ENCODE measurements at regions not wholly inside any gene's neighbourhood (a gene's known extent, or its start where the extent isn't known, plus 50 kb on each side); places are given as distances from the start of the nearest gene placed in this dataset.

DNA sequence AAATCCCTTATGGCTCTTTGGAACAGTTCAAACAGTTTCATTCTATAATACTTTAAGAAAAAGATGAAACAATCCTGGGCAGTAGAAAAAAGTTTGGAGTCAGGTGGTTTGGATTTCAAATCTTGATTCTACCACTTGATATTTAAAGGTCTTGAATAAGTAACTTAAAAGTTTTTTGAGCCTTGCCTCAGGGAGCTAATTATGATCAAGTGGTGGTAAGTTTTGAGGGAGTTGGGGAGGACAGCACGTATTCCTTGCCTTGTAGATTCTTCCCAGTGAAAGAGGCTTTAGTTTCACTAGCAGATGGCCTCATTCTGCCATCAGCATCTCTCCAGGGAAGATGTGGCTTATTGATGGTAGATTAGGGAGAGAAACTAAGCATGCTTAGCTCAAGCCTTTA lies 168.4 kb upstream of the CSNK1A1L start:
- Histone ChIP-seq H3K4me1 (ENCODE audit: control insufficient read depth, insufficient read depth, low read length) (no peaks in the 10 kb centered on the region), H3K36me3 (ENCODE audit: insufficient read depth, low read length) (no peaks in the 10 kb centered on the region), H3K27me3 (ENCODE audit: control insufficient read depth, insufficient read depth, low read length) (no peaks in the 10 kb centered on the region), H3K9me3 (replicated peaks; ENCODE audit: low read length) (no peaks in the 10 kb centered on the region), H3K4me3 (ENCODE audit: low read length) (no peak overlapping the region), H3K4me2 (ENCODE audit: low read length) (no peak overlapping the region), H3K9ac (ENCODE audit: low read depth, low read length) (no peak overlapping the region)

DNA sequence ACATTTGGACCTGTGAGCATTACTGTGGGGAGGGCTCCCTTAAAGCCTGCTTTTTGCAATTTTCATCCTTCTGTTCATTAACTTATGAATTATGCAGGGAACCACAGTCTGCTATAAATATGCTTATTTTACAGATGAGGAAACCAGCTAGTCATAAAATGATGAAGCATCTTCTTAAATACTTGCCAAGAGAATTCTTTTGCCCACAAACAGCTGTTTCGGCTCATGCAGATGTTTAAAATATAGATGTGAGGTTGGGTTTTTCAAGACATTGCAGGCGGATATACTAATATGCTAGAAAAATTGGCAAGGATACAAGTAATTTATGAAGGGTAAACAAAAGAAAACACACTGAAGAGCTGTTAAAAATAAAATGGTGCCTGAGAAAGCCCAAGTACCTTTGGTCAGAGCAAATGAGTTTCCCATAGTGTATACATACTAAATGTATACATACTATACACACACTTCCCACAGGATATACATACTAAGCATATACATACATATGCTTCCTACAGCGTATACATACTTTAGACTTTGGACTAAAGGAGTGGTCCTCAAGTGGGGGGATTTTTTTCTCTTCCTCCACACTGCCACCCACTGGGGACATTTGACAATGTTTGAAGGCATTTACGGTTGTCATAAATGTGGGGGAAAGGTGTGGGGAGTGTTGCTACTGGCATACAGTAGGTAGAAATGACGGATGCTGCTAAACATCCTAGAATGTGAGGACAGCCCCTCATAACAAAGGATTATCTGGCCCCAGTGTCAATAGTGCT lies 164.9 kb upstream of the CSNK1A1L start:
- Histone ChIP-seq H3K4me2 (ENCODE audit: low read length) (no peak overlapping the region), H3K4me3 (ENCODE audit: low read length) (no peak overlapping the region), H3K27me3 (ENCODE audit: control insufficient read depth, insufficient read depth, low read length) (no peaks in the 10 kb centered on the region), H3K36me3 (ENCODE audit: insufficient read depth, low read length) (no peaks in the 10 kb centered on the region), H3K9ac (ENCODE audit: low read depth, low read length) (no peak overlapping the region), H3K4me1 (ENCODE audit: control insufficient read depth, insufficient read depth, low read length) (no peaks in the 10 kb centered on the region), H3K9me3 (replicated peaks; ENCODE audit: low read length) (no peaks in the 10 kb centered on the region)

DNA sequence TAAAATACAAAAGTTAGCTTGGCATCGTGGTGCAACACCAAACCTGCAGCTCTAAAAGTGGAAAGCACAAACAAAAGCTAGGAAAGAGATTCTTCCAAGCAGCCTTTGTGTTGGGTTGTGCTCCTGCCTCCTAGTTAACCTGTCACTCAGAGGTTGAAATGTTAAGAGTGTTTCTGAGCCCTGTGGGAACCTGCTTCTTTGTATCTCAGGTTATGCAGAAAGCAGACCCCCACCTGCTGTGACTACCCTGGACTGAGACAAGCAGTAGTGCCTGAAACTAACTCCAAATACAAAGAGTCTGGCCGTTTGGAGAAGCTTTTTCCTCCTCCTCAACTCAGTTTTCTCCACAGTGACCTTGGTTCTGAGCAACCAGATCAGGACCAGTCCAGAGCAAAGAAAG lies 158.4 kb upstream of the CSNK1A1L start:
- no peak overlapping the region for H3K4me3 ChIP-seq (ENCODE audit: low read length)
- no peak overlapping the region for H3K9ac ChIP-seq (ENCODE audit: low read depth, low read length)
- no peaks in the 10 kb centered on the region for H3K4me1 ChIP-seq (ENCODE audit: control insufficient read depth, insufficient read depth, low read length)
- no peaks in the 10 kb centered on the region for H3K27me3 ChIP-seq (ENCODE audit: control insufficient read depth, insufficient read depth, low read length)
- no peak overlapping the region for H3K4me2 ChIP-seq (ENCODE audit: low read length)
- H3K36me3 ChIP-seq (ENCODE audit: insufficient read depth, low read length): no peaks in the 10 kb centered on the region
- peaks cover 5% of the 10 kb centered on the region for H3K9me3 ChIP-seq (replicated peaks; ENCODE audit: low read length)

- peaks cover 5% of the 10 kb centered on the region for H3K9me3 ChIP-seq (replicated peaks; ENCODE audit: low read length)
- H3K4me3 ChIP-seq (ENCODE audit: low read length): no peak overlapping the region
- H3K27me3 ChIP-seq (ENCODE audit: control insufficient read depth, insufficient read depth, low read length): no peaks in the 10 kb centered on the region
- H3K4me2 ChIP-seq (ENCODE audit: low read length): no peak overlapping the region
- H3K4me1 ChIP-seq (ENCODE audit: control insufficient read depth, insufficient read depth, low read length): no peaks in the 10 kb centered on the region
- no peaks in the 10 kb centered on the region for H3K36me3 ChIP-seq (ENCODE audit: insufficient read depth, low read length)
- H3K9ac ChIP-seq (ENCODE audit: low read depth, low read length): no peak overlapping the region
These were observed 152.2 kb upstream of the CSNK1A1L start for GRCh38 chr13:37257706-37258105.

DNA sequence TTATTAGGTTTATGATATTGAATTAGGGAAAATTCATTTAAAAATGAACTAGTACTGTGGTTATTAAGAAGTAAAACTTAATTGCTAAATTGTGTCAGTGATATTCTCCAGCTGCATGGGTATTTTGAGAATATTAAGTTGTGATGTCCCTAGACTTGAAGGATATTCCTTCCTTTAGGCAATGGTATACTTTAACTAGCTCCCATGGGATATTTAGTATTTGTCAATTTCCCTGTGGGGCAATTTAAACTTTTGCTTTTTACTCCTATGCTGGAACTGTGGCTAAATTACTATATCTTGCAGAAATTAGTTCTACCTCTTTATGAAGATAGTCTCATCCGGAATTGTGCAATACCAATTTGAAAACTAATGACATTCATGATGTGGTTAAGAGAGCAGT lies 151.6 kb upstream of the CSNK1A1L start:
- H3K4me2 ChIP-seq (ENCODE audit: low read length): no peak overlapping the region
- H3K9ac ChIP-seq (ENCODE audit: low read depth, low read length): no peak overlapping the region
- H3K4me3 ChIP-seq (ENCODE audit: low read length): no peak overlapping the region
- no peaks in the 10 kb centered on the region for H3K4me1 ChIP-seq (ENCODE audit: control insufficient read depth, insufficient read depth, low read length)
- H3K27me3 ChIP-seq (ENCODE audit: control insufficient read depth, insufficient read depth, low read length): no peaks in the 10 kb centered on the region
- peaks cover 5% of the 10 kb centered on the region for H3K9me3 ChIP-seq (replicated peaks; ENCODE audit: low read length)
- H3K36me3 ChIP-seq (ENCODE audit: insufficient read depth, low read length): no peaks in the 10 kb centered on the region

DNA sequence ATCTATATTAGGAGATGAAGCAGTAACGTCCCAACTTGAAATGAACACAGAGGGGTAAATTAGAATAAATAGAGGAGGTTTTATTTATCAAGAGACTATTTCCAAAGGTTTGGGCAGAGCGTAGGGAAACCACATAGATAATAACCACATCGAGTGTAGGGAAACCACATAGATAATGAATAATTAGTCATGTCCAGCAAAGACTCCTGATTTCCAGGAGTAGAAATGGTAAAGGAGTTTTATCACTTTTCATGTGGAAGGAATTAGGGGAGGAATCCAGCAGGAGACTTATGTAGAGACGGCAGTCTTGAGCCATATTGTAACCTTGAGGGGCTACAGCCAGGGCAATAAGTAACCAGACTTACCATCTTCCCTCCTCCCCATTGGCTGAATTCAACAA lies 136.3 kb upstream of the CSNK1A1L start:
- Histone ChIP-seq H3K9ac (ENCODE audit: low read depth, low read length) (no peak overlapping the region), H3K27me3 (ENCODE audit: control insufficient read depth, insufficient read depth, low read length) (no peaks in the 10 kb centered on the region), H3K4me3 (ENCODE audit: low read length) (no peak overlapping the region), H3K9me3 (replicated peaks; ENCODE audit: low read length) (no peaks in the 10 kb centered on the region), H3K4me2 (ENCODE audit: low read length) (no peak overlapping the region), H3K36me3 (ENCODE audit: insufficient read depth, low read length) (no peaks in the 10 kb centered on the region), H3K4me1 (ENCODE audit: control insufficient read depth, insufficient read depth, low read length) (no peaks in the 10 kb centered on the region)

- Histone ChIP-seq H3K36me3 (ENCODE audit: insufficient read depth, low read length) (no peaks in the 10 kb centered on the region), H3K4me2 (ENCODE audit: low read length) (no peak overlapping the region), H3K27me3 (ENCODE audit: control insufficient read depth, insufficient read depth, low read length) (no peaks in the 10 kb centered on the region), H3K4me1 (ENCODE audit: control insufficient read depth, insufficient read depth, low read length) (peaks cover 21% of the 10 kb centered on the region), H3K9ac (ENCODE audit: low read depth, low read length) (no peak overlapping the region), H3K4me3 (ENCODE audit: low read length) (no peak overlapping the region), H3K9me3 (replicated peaks; ENCODE audit: low read length) (no peaks in the 10 kb centered on the region)
These were observed 124.9 kb upstream of the CSNK1A1L start for GRCh38 chr13:37230346-37230745.

- Histone ChIP-seq H3K9me3 (replicated peaks; ENCODE audit: low read length) (no peaks in the 10 kb centered on the region), H3K9ac (ENCODE audit: low read depth, low read length) (no peak overlapping the region), H3K27me3 (ENCODE audit: control insufficient read depth, insufficient read depth, low read length) (no peaks in the 10 kb centered on the region), H3K36me3 (ENCODE audit: insufficient read depth, low read length) (no peaks in the 10 kb centered on the region), H3K4me1 (ENCODE audit: control insufficient read depth, insufficient read depth, low read length) (peaks cover 23% of the 10 kb centered on the region), H3K4me3 (ENCODE audit: low read length) (no peak overlapping the region), H3K4me2 (ENCODE audit: low read length) (no peak overlapping the region)
These were observed 124.5 kb upstream of the CSNK1A1L start for GRCh38 chr13:37229931-37230330.

- H3K9me3 ChIP-seq (replicated peaks; ENCODE audit: low read length): no peaks in the 10 kb centered on the region
- peaks cover 23% of the 10 kb centered on the region for H3K4me1 ChIP-seq (ENCODE audit: control insufficient read depth, insufficient read depth, low read length)
- H3K9ac ChIP-seq (ENCODE audit: low read depth, low read length): no peak overlapping the region
- H3K4me3 ChIP-seq (ENCODE audit: low read length): no peak overlapping the region
- H3K4me2 ChIP-seq (ENCODE audit: low read length): no peak overlapping the region
- no peaks in the 10 kb centered on the region for H3K27me3 ChIP-seq (ENCODE audit: control insufficient read depth, insufficient read depth, low read length)
- H3K36me3 ChIP-seq (ENCODE audit: insufficient read depth, low read length): no peaks in the 10 kb centered on the region
These were observed 121.5 kb upstream of the CSNK1A1L start for GRCh38 chr13:37226971-37227370.

DNA sequence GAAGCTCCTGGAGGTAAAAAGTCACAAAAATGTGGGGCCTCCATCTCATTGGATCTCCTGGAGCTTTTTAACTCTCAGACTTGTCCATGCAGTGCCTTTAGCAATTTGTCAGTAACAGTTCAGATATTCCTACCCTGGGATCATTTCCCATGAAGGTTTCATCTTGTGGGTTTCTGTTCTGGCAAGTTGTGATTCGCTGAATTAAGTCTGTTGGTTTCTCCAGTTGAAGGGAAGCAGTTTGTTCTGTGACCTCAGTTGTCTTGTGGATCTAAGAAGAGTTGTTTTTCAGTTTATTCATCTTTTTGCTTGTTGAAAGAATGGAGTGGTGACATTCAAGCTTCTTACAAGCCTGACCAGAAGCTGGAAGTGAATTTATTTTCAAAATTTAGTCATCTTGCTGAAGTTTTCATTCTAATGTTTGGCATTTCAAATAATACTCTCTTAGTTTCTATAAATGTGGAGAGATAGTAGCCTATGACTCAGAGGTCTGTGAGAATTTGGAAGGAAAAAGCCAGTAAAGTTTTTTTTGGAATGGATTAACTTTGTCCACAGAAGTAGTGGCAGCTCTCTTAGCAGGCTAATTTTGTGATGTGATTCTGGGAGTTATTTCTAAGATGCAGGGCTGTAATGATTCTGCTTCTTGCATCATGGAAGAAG lies 120.1 kb upstream of the CSNK1A1L start:
- H3K4me1 ChIP-seq (ENCODE audit: control insufficient read depth, insufficient read depth, low read length): peaks cover 23% of the 10 kb centered on the region

DNA sequence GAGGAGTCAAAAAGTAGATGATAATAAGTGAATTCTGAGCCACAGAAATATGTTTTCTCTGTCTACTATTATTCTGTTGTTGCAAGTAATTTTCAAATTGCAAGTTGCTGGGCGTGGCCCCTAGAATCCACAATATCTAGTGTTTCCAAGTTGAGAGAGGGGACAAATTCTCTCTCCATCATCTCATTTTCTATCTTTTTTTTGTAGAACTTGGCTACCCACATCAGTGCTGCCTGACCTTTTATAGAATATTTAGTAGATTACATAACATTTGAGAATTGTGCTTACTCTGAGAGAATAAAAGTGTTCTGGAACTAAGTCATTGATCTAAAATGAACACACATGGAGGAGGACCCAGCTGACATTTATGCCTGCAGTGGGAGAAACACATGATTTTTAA lies 110.9 kb upstream of the CSNK1A1L start:
- no peaks in the 10 kb centered on the region for H3K9me3 ChIP-seq (replicated peaks; ENCODE audit: low read length)
- no peak overlapping the region for H3K4me2 ChIP-seq (ENCODE audit: low read length)
- no peaks in the 10 kb centered on the region for H3K27me3 ChIP-seq (ENCODE audit: control insufficient read depth, insufficient read depth, low read length)
- no peak overlapping the region for H3K9ac ChIP-seq (ENCODE audit: low read depth, low read length)
- no peak overlapping the region for H3K4me3 ChIP-seq (ENCODE audit: low read length)
- no peaks in the 10 kb centered on the region for H3K36me3 ChIP-seq (ENCODE audit: insufficient read depth, low read length)
- H3K4me1 ChIP-seq (ENCODE audit: control insufficient read depth, insufficient read depth, low read length): no peaks in the 10 kb centered on the region

More for the DNA sequence above, 120.1 kb upstream of the CSNK1A1L start:
- Histone ChIP-seq H3K27me3 (ENCODE audit: control insufficient read depth, insufficient read depth, low read length) (no peaks in the 10 kb centered on the region), H3K4me2 (ENCODE audit: low read length) (peak overlapping the region; percentile 37), H3K36me3 (ENCODE audit: insufficient read depth, low read length) (no peaks in the 10 kb centered on the region), H3K9ac (ENCODE audit: low read depth, low read length) (no peak overlapping the region), H3K9me3 (replicated peaks; ENCODE audit: low read length) (no peaks in the 10 kb centered on the region), H3K4me3 (ENCODE audit: low read length) (no peak overlapping the region)

DNA sequence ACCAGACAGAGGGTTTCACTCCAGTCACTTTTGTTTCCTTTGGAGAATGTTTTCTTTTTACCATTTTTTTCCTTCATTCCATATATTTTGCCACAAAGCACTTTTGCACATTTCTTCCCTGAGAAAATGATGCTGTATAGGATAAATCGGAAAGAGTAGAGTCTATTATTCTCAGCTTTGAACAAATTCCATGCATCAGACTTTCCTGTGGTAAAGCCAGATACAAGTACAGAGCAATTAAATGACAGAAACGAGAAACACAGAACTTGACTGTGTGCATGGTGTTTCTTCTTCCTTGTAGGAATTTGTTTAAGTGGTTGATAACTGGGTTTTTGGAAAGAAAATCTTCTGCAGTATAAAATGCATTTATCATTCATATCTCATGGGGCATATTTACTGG lies 107.4 kb upstream of the CSNK1A1L start:
- H3K9me3 ChIP-seq (replicated peaks; ENCODE audit: low read length): no peaks in the 10 kb centered on the region
- no peaks in the 10 kb centered on the region for H3K4me1 ChIP-seq (ENCODE audit: control insufficient read depth, insufficient read depth, low read length)
- H3K4me2 ChIP-seq (ENCODE audit: low read length): no peak overlapping the region
- H3K4me3 ChIP-seq (ENCODE audit: low read length): no peak overlapping the region
- no peaks in the 10 kb centered on the region for H3K27me3 ChIP-seq (ENCODE audit: control insufficient read depth, insufficient read depth, low read length)
- no peaks in the 10 kb centered on the region for H3K36me3 ChIP-seq (ENCODE audit: insufficient read depth, low read length)
- no peak overlapping the region for H3K9ac ChIP-seq (ENCODE audit: low read depth, low read length)
